SH-SY5Y (cell line): ENCODE measurements at regions not wholly inside any gene's neighbourhood (a gene's known extent, or its start where the extent isn't known, plus 50 kb on each side); places are given as distances from the start of the nearest gene placed in this dataset.

Source experiments
- GATA2 ChIP-seq: IDR thresholded peaks from 2 replicates; pipeline ENCODE4 v1.6.1; 2011; ENCODE audit warnings: mild to moderate bottlenecking, low read depth, low read length
- GATA3 ChIP-seq: IDR thresholded peaks from 2 replicates; pipeline ENCODE4 v1.6.1; 2011; ENCODE audit warnings: low read depth, mild to moderate bottlenecking, low read length, moderate library complexity

GRCh38 chr11:42647993-42648392 lies 663.8 kb upstream of the API5 start:
- TF ChIP-seq GATA3 (no peak), GATA2 (no peak)

- TF ChIP-seq GATA3: no peak
- no peak for TF ChIP-seq GATA2
These were observed 660.2 kb upstream of the API5 start for GRCh38 chr11:42651621-42652020.

GRCh38 chr11:42657169-42657568 lies 654.6 kb upstream of the API5 start:
- no peak for TF ChIP-seq GATA2
- TF ChIP-seq GATA3: no peak

- TF ChIP-seq GATA3 (no peak), GATA2 (no peak)
These were observed 649.9 kb upstream of the API5 start for GRCh38 chr11:42661942-42662341.

GRCh38 chr11:42669248-42669976 lies 642.4 kb upstream of the API5 start:
- TF ChIP-seq GATA2: no peak
- TF ChIP-seq GATA3: no peak

GRCh38 chr11:42674436-42674835 lies 637.4 kb upstream of the API5 start:
- TF ChIP-seq GATA3: no peak
- TF ChIP-seq GATA2: no peak

GRCh38 chr11:42707541-42707940 lies 604.3 kb upstream of the API5 start:
- TF ChIP-seq GATA3 (no peak), GATA2 (no peak)

- TF ChIP-seq GATA3 (no peak), GATA2 (no peak)
These were observed 602.6 kb upstream of the API5 start for GRCh38 chr11:42709216-42709615.

GRCh38 chr11:42713279-42713678 lies 598.5 kb upstream of the API5 start:
- TF ChIP-seq GATA3 (no peak), GATA2 (no peak)

- TF ChIP-seq GATA3 (no peak), GATA2 (no peak)
These were observed 598.0 kb upstream of the API5 start for GRCh38 chr11:42713753-42714152.

GRCh38 chr11:42720716-42721563 lies 590.9 kb upstream of the API5 start:
- no peak for TF ChIP-seq GATA2

- TF ChIP-seq GATA3 (no peak), GATA2 (no peak)
These were observed 583.9 kb upstream of the API5 start for GRCh38 chr11:42727879-42728278.

- no peak for TF ChIP-seq GATA3
- TF ChIP-seq GATA2: no peak
These were observed 549.4 kb upstream of the API5 start for GRCh38 chr11:42762348-42762747.

- TF ChIP-seq GATA2 (no peak), GATA3 (no peak)
These were observed 546.9 kb upstream of the API5 start for GRCh38 chr11:42764936-42765335.

- TF ChIP-seq GATA3 (peak; percentile 70), GATA2 (0 out of 2 replicates have a peak, but pooled peaks have one; percentile 10)
These were observed 543.2 kb upstream of the API5 start for GRCh38 chr11:42768576-42768975.
